ENCODE measurements at regions not wholly inside any gene's neighbourhood (a gene's known extent, or its start where the extent isn't known, plus 50 kb on each side); places are given as distances from the start of the nearest gene placed in this dataset.

GRCh38 chr3:99322551-99322950 lies 315.8 kb upstream of the COL8A1 start:
- TF ChIP-seq CEBPB (IDR thresholded peaks at IDR 0.05), result no peak
- no peak for TF ChIP-seq CREB1 (IDR thresholded peaks at IDR 0.05; ENCODE audit: low read depth)
- TF ChIP-seq EGR1 (IDR thresholded peaks at IDR 0.05), result no peak
- TF ChIP-seq, protein P1, sequence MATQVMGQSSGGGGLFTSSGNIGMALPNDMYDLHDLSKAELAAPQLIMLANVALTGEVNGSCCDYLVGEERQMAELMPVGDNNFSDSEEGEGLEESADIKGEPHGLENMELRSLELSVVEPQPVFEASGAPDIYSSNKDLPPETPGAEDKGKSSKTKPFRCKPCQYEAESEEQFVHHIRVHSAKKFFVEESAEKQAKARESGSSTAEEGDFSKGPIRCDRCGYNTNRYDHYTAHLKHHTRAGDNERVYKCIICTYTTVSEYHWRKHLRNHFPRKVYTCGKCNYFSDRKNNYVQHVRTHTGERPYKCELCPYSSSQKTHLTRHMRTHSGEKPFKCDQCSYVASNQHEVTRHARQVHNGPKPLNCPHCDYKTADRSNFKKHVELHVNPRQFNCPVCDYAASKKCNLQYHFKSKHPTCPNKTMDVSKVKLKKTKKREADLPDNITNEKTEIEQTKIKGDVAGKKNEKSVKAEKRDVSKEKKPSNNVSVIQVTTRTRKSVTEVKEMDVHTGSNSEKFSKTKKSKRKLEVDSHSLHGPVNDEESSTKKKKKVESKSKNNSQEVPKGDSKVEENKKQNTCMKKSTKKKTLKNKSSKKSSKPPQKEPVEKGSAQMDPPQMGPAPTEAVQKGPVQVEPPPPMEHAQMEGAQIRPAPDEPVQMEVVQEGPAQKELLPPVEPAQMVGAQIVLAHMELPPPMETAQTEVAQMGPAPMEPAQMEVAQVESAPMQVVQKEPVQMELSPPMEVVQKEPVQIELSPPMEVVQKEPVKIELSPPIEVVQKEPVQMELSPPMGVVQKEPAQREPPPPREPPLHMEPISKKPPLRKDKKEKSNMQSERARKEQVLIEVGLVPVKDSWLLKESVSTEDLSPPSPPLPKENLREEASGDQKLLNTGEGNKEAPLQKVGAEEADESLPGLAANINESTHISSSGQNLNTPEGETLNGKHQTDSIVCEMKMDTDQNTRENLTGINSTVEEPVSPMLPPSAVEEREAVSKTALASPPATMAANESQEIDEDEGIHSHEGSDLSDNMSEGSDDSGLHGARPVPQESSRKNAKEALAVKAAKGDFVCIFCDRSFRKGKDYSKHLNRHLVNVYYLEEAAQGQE (IDR thresholded peaks at IDR 0.05; ENCODE audit: low read depth), result no peak
- TF ChIP-seq TAF1 (IDR thresholded peaks at IDR 0.05; ENCODE audit: low read depth), result no peak
- no peak for TF ChIP-seq USF1 (IDR thresholded peaks at IDR 0.05)
- no peak for TF ChIP-seq TCF12 (IDR thresholded peaks at IDR 0.05; ENCODE audit: low read depth)
- no peak for TF ChIP-seq RAD21 (IDR thresholded peaks at IDR 0.05; ENCODE audit: low read depth)

Measured in Ishikawa (cell line).